ENCODE measurements at regions not wholly inside any gene's neighbourhood (a gene's known extent, or its start where the extent isn't known, plus 50 kb on each side); places are given as distances from the start of the nearest gene placed in this dataset.

DNA sequence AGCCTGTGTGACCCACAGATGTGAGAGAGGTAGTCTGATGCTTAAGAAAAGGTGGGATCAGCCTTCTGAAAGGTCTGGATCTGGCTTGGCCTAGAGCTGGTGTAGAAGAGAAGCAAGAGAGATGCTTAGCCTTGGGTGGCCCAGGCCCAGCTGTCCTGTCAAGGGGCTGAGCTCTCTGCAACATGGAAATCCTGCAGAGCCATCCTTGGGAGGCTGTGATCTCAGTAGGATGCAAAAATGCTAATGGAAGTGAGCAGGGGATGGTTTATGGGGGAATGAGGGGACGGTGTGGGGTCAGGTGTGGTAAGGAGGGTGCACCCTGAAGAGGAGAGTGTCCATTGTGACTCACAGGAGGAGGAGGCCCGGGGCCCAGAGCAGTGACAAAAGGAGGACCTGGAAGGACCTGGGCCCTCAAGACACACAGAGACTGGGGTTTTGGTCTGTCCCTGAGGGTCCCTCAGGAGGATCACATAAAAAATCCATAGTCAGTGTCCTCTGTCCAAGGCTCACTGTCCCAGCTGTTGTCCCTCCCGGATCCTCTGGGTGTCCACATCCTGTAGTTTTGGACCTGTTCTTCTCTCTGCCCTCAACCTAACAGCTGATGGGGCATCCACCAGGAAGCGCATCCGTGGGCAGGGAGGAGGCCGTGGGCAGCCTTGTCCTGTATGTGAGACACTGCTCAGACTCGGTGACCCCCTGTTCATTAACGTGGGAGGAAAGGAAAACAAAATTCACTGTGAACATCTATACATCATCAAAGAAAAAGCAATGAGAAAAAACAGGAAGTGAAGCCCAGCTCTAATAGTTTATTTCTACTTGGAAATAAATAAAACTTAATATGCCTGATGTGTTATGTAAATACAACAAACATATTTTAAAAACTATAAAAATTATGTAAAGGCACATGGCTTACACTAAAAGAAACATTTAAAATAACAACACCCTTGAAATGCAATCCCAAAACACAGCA, 129.8 kb downstream of the ZNF280B start:
- Histone ChIP-seq H2BK20ac (ENCODE audit: low read depth, low read length) (no peak overlapping the region), H4K8ac (ENCODE audit: low read depth in 2 of 2, low read length in 2 of 2) (no peak overlapping the region), H3K23ac (ENCODE audit: low read depth, low read length) (no peak overlapping the region), H3K9me1 (ENCODE audit: insufficient read depth, low read length) (no peaks in the 10 kb centered on the region), H3K27me3 (ENCODE audit: control insufficient read depth, insufficient read depth, low read length) (peaks cover 7% of the 10 kb centered on the region), H3K14ac (replicated peaks; ENCODE audit: low read depth, low read length) (no peak overlapping the region), H2AFZ (replicated peaks; ENCODE audit: low read length, poor library complexity) (no peak overlapping the region), H3K4me3 (ENCODE audit: insufficient read depth, low read depth, low read length) (no peak overlapping the region), H4K5ac (ENCODE audit: low read depth, low read length) (no peak overlapping the region), H3K79me1 (ENCODE audit: low read depth in 1 of 2, low read length in 2 of 2) (no peaks in the 10 kb centered on the region), H3K56ac (ENCODE audit: extremely low read depth, insufficient read depth, low read length) (no peak overlapping the region), H3K4me1 (ENCODE audit: control insufficient read depth, insufficient read depth, low read length) (no peaks in the 10 kb centered on the region), H4K20me1 (ENCODE audit: insufficient read depth, low read length) (no peaks in the 10 kb centered on the region), H3K4ac (ENCODE audit: low read depth, low read length) (no peak overlapping the region), H3K4me2 (ENCODE audit: low read depth, low read length) (no peak overlapping the region), H2BK15ac (ENCODE audit: low read depth, low read length) (no peak overlapping the region), H2AK9ac (replicated peaks; ENCODE audit: low read depth, low read length, poor library complexity) (no peak overlapping the region), H4K91ac (ENCODE audit: insufficient read depth, low read depth, low read length) (no peak overlapping the region), H2AK5ac (ENCODE audit: low read depth, low read length) (no peak overlapping the region), H3K9me3 (ENCODE audit: control insufficient read depth, insufficient read depth, low read length) (no peaks in the 10 kb centered on the region), H3K27ac (ENCODE audit: insufficient read depth, low read length) (no peak overlapping the region), H2BK5ac (ENCODE audit: low read depth, low read length, poor library complexity, severe bottlenecking) (no peak overlapping the region), H3K9ac (ENCODE audit: low read depth, low read length) (no peak overlapping the region), H3K18ac (ENCODE audit: low read depth, low read length) (no peak overlapping the region), H2BK120ac (ENCODE audit: low read depth, low read length) (no peak overlapping the region), H3K36me3 (ENCODE audit: control insufficient read depth, insufficient read depth, low read length) (no peaks in the 10 kb centered on the region)
- ChIA-PET CTCF (no interaction called here), POLR2A (ENCODE audit: unreplicated experiment) (no interaction called here)
- no peak for DNase-seq
- dilution Hi-C loops (cut with HindIII; ENCODE audit: low sequenced_read_pairs, unreplicated experiment) = no loop called here
- BruUV-seq (replicated peaks) = no TSS peak
- no peak for ATAC-seq (ENCODE audit: low read depth)
- in situ Hi-C loops (cut with MboI; ENCODE audit: low sequenced_read_pairs) = no loop called here
- WGBS, 2 experiments (ENCODE audit: extremely low coverage in 2 of 2, insufficient read length in 1 of 2) = no CpG with 5 or more reads among the region's 8 CpGs
- intact Hi-C loops (cut with micrococcal nuclease) = no loop called here
- TF ChIP-seq MAFK (IDR thresholded peaks at IDR 0.05; ENCODE audit: low read depth, low read length) (no peak), MAZ (IDR thresholded peaks at IDR 0.05; ENCODE audit: borderline replicate concordance, low read depth, low read length) (no peak), CEBPB (IDR thresholded peaks at IDR 0.05; ENCODE audit: low read depth, low read length) (no peak), NFE2L2 (IDR thresholded peaks at IDR 0.05; ENCODE audit: low read depth, low read length) (no peak), MXI1 (IDR thresholded peaks at IDR 0.05; ENCODE audit: borderline replicate concordance, low read depth, low read length) (no peak), RAD21 (IDR thresholded peaks at IDR 0.05; ENCODE audit: low read length) (no peak), CHD1 (IDR thresholded peaks at IDR 0.05; ENCODE audit: low read depth, low read length) (no peak), BHLHE40 (IDR thresholded peaks at IDR 0.05; ENCODE audit: low read depth, low read length) (no peak), SMC3 (IDR thresholded peaks at IDR 0.05; ENCODE audit: low read depth, low read length) (no peak), FOS (IDR thresholded peaks at IDR 0.05; ENCODE audit: low read depth, low read length) (no peak), RFX5 (IDR thresholded peaks at IDR 0.05; ENCODE audit: low read depth, low read length) (no peak), RCOR1 (IDR thresholded peaks at IDR 0.05; ENCODE audit: insufficient replicate concordance, low read length) (no peak)
- TF ChIP-seq, protein P1, sequence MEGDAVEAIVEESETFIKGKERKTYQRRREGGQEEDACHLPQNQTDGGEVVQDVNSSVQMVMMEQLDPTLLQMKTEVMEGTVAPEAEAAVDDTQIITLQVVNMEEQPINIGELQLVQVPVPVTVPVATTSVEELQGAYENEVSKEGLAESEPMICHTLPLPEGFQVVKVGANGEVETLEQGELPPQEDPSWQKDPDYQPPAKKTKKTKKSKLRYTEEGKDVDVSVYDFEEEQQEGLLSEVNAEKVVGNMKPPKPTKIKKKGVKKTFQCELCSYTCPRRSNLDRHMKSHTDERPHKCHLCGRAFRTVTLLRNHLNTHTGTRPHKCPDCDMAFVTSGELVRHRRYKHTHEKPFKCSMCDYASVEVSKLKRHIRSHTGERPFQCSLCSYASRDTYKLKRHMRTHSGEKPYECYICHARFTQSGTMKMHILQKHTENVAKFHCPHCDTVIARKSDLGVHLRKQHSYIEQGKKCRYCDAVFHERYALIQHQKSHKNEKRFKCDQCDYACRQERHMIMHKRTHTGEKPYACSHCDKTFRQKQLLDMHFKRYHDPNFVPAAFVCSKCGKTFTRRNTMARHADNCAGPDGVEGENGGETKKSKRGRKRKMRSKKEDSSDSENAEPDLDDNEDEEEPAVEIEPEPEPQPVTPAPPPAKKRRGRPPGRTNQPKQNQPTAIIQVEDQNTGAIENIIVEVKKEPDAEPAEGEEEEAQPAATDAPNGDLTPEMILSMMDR (conservative IDR thresholded peaks at IDR 0.05; ENCODE audit: low read depth, low read length) = no peak
- TF ChIP-seq, protein P2, sequence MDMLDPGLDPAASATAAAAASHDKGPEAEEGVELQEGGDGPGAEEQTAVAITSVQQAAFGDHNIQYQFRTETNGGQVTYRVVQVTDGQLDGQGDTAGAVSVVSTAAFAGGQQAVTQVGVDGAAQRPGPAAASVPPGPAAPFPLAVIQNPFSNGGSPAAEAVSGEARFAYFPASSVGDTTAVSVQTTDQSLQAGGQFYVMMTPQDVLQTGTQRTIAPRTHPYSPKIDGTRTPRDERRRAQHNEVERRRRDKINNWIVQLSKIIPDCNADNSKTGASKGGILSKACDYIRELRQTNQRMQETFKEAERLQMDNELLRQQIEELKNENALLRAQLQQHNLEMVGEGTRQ (IDR thresholded peaks at IDR 0.05; ENCODE audit: low read depth, low read length) = no peak
- TF ChIP-seq, protein P3, sequence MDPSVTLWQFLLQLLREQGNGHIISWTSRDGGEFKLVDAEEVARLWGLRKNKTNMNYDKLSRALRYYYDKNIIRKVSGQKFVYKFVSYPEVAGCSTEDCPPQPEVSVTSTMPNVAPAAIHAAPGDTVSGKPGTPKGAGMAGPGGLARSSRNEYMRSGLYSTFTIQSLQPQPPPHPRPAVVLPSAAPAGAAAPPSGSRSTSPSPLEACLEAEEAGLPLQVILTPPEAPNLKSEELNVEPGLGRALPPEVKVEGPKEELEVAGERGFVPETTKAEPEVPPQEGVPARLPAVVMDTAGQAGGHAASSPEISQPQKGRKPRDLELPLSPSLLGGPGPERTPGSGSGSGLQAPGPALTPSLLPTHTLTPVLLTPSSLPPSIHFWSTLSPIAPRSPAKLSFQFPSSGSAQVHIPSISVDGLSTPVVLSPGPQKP (IDR thresholded peaks at IDR 0.05; ENCODE audit: borderline replicate concordance, low read depth, low read length) = no peak

All from IMR-90 (cell line).